Ovary (tissue), 3 donors: ENCODE measurements at regions not wholly inside any gene's neighbourhood (a gene's known extent, or its start where the extent isn't known, plus 50 kb on each side); places are given as distances from the start of the nearest gene placed in this dataset.

ENCODE experiments used
- EP300 ChIP-seq: sonication (generic); formaldehyde crosslinking; IDR thresholded peaks from one replicate; pipeline ENCODE4 v1.6.1; 2017; ENCODE audit warnings: antibody characterized with exemption
- POLR2A ChIP-seq: fragments of 450-650 bp; IDR thresholded peaks from one replicate; pipeline ENCODE4 v1.6.1; 2017; ENCODE audit warnings: antibody characterized with exemption, mild to moderate bottlenecking, moderate library complexity
- TF ChIP-seq, protein P1 (sequence below), 3 donors: fragments of 450-650 bp in 2 of 3; fragments of 200-600 bp in 1 of 3; IDR thresholded peaks; one replicate each; pipeline versions ENCODE4 v1.5.1 to v1.8.0; 2016 to 2022; ENCODE audit warnings: antibody characterized with exemption in 3 of 3, mild to moderate bottlenecking in 1 of 3
- donor health status: DM: no; HTN: no; CAD: no.

GRCh38 chr5:127133071-127133470 lies 59.8 kb upstream of the C5orf63 start:
- TF ChIP-seq, protein P1, sequence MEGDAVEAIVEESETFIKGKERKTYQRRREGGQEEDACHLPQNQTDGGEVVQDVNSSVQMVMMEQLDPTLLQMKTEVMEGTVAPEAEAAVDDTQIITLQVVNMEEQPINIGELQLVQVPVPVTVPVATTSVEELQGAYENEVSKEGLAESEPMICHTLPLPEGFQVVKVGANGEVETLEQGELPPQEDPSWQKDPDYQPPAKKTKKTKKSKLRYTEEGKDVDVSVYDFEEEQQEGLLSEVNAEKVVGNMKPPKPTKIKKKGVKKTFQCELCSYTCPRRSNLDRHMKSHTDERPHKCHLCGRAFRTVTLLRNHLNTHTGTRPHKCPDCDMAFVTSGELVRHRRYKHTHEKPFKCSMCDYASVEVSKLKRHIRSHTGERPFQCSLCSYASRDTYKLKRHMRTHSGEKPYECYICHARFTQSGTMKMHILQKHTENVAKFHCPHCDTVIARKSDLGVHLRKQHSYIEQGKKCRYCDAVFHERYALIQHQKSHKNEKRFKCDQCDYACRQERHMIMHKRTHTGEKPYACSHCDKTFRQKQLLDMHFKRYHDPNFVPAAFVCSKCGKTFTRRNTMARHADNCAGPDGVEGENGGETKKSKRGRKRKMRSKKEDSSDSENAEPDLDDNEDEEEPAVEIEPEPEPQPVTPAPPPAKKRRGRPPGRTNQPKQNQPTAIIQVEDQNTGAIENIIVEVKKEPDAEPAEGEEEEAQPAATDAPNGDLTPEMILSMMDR (IDR thresholded peaks at IDR 0.05): no peak
- TF ChIP-seq POLR2A: no peak
- no peak for TF ChIP-seq EP300
